Testis (tissue), 2 donors: ENCODE measurements at regions not wholly inside any gene's neighbourhood (a gene's known extent, or its start where the extent isn't known, plus 50 kb on each side); places are given as distances from the start of the nearest gene placed in this dataset.

Experiments
- POLR2A ChIP-seq: fragments of 450-650 bp; IDR thresholded peaks from one replicate; pipeline ENCODE4 v1.6.1; 2017; ENCODE audit warnings: antibody characterized with exemption, mild to moderate bottlenecking, moderate library complexity
- TF ChIP-seq, protein P1 (sequence below), 3 experiments: fragments of 450-650 bp in 2 of 3; fragments of 200-600 bp in 1 of 3; sonication (generic) in 1 of 3; IDR thresholded peaks; one replicate each; pipeline ENCODE4 v1.5.1; 2016 to 2019; ENCODE audit warnings: antibody characterized with exemption in 3 of 3, mild to moderate bottlenecking in 2 of 3, moderate library complexity in 1 of 3

DNA sequence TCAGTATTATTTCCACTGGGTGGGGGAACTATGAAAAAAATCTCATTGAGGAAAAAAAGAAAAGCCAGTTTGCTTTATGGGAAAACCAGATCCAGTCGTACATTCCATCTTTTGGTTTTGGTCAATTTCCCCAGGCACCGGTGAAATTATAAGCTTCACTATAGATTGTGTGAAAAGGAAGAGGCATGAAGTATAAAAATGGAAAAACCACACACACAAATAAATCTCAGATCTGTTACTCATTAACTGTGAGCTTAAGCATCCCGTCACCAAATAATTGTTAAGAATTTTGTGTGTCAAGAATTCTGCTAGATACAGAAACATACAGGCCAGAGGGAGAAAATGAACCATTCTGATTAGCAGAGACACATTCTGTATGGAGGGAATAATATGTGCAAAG is 405.5 kb upstream of the CELF2 start:
- no peak for TF ChIP-seq POLR2A
- TF ChIP-seq, protein P1, sequence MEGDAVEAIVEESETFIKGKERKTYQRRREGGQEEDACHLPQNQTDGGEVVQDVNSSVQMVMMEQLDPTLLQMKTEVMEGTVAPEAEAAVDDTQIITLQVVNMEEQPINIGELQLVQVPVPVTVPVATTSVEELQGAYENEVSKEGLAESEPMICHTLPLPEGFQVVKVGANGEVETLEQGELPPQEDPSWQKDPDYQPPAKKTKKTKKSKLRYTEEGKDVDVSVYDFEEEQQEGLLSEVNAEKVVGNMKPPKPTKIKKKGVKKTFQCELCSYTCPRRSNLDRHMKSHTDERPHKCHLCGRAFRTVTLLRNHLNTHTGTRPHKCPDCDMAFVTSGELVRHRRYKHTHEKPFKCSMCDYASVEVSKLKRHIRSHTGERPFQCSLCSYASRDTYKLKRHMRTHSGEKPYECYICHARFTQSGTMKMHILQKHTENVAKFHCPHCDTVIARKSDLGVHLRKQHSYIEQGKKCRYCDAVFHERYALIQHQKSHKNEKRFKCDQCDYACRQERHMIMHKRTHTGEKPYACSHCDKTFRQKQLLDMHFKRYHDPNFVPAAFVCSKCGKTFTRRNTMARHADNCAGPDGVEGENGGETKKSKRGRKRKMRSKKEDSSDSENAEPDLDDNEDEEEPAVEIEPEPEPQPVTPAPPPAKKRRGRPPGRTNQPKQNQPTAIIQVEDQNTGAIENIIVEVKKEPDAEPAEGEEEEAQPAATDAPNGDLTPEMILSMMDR (IDR thresholded peaks at IDR 0.05) = no peak
